Hepatocyte (in vitro differentiated cells): ENCODE measurements at regions not wholly inside any gene's neighbourhood (a gene's known extent, or its start where the extent isn't known, plus 50 kb on each side); places are given as distances from the start of the nearest gene placed in this dataset.

ENCODE experiments used
- CTCF ChIP-seq: fragments of 200-600 bp; sonication (generic); IDR thresholded peaks from 2 replicates; pipeline ENCODE4 v1.5.1; 2016; ENCODE audit warnings: antibody characterized with exemption, mild to moderate bottlenecking; ENCODE audit not compliant: poor library complexity
- EZH2 ChIP-seq: fragments of 200-600 bp; sonication (generic); IDR thresholded peaks from 2 replicates; pipeline ENCODE4 v1.6.1; 2016; ENCODE audit warnings: antibody characterized with exemption, mild to moderate bottlenecking, borderline replicate concordance
- EZH2phosphoT487 ChIP-seq: fragments of 200-600 bp; sonication (generic); IDR thresholded peaks from one replicate; pipeline ENCODE4 v1.6.1; 2018; ENCODE audit warnings: antibody characterized with exemption, mild to moderate bottlenecking, low read depth, moderate library complexity; ENCODE audit not compliant: unreplicated experiment, severe bottlenecking

- TF ChIP-seq CTCF (no peak), EZH2 (no peak), EZH2phosphoT487 (no peak)
Measured at GRCh38 chr14:80134321-80134720, 77.0 kb downstream of the DIO2 start.
